Upper lobe of left lung (tissue), 4 donors: ENCODE measurements at regions not wholly inside any gene's neighbourhood (a gene's known extent, or its start where the extent isn't known, plus 50 kb on each side); places are given as distances from the start of the nearest gene placed in this dataset.

Source experiments
- CTCF ChIP-seq, 6 experiments: fragments of 450-650 bp in 4 of 6; fragments of 200-600 bp in 2 of 6; sonication (generic) in 2 of 6; IDR thresholded peaks; one replicate each; pipeline ENCODE4 v1.5.1; 2016 to 2019; ENCODE audit warnings: antibody characterized with exemption in 6 of 6
- EP300 ChIP-seq, 4 donors: sonication (generic); formaldehyde crosslinking; IDR thresholded peaks; one replicate each; pipeline ENCODE4 v1.5.1; 2017; ENCODE audit warnings: antibody characterized with exemption in 4 of 4, control low read depth in 2 of 4
- POLR2A ChIP-seq, 4 donors: fragments of 450-650 bp; IDR thresholded peaks; one replicate each; pipeline ENCODE4 v1.5.1; 2016 to 2017; ENCODE audit warnings: antibody characterized with exemption in 4 of 4, mild to moderate bottlenecking in 2 of 4
- POLR2AphosphoS5 ChIP-seq, 2 donors: sonication (generic); formaldehyde crosslinking; IDR thresholded peaks; one replicate each; pipeline ENCODE4 v1.5.1; 2017; ENCODE audit warnings: antibody characterized with exemption in 2 of 2

GRCh38 chr4:189071241-189071640 lies 869.4 kb upstream of the FRG1 start:
- TF ChIP-seq CTCF (IDR thresholded peaks at IDR 0.05) = no peak
- TF ChIP-seq POLR2A (IDR thresholded peaks at IDR 0.05) = no peak
- no peak for TF ChIP-seq POLR2AphosphoS5 (IDR thresholded peaks at IDR 0.05)
- TF ChIP-seq EP300 (IDR thresholded peaks at IDR 0.05) = no peak
